BLaER1 treated with 17β-estradiol and CSF1 and Interleukin-3, amounts not matched to agents 10 nM and 100 nM (cell line): ENCODE measurements at regions not wholly inside any gene's neighbourhood (a gene's known extent, or its start where the extent isn't known, plus 50 kb on each side); places are given as distances from the start of the nearest gene placed in this dataset.

Experiments
- H3K27ac ChIP-seq, 11 experiments: shearing (Covaris generic); formaldehyde crosslinking; 2 replicates each; pipeline ENCODE4 v1.8.1; 2022
- H3K27me3 ChIP-seq, 11 experiments: shearing (Covaris generic); formaldehyde crosslinking; 2 replicates each; pipeline ENCODE4 v1.8.1; 2022
- H3K36me3 ChIP-seq, 11 experiments: shearing (Covaris generic); formaldehyde crosslinking; 2 replicates each; pipeline ENCODE4 v1.8.1; 2022
- H3K4me1 ChIP-seq, 10 experiments: shearing (Covaris generic); formaldehyde crosslinking; 2 replicates each; pipeline ENCODE4 v1.8.1; 2022
- H3K4me2 ChIP-seq, 11 experiments: shearing (Covaris generic); formaldehyde crosslinking; 2 replicates each; pipeline ENCODE4 v1.8.1; 2022
- H3K4me3 ChIP-seq, 10 experiments: shearing (Covaris generic); formaldehyde crosslinking; 2 replicates each; pipeline ENCODE4 v1.8.1; 2022
- H3K9ac ChIP-seq, 11 experiments: shearing (Covaris generic); formaldehyde crosslinking; 2 replicates each; pipeline ENCODE4 v1.8.1; 2022
- H3K9me3 ChIP-seq, 11 experiments: shearing (Covaris generic); formaldehyde crosslinking; replicated peaks in 1 of 11; 2 replicates each; pipeline ENCODE4 v1.8.1; 2022
- H4K20me1 ChIP-seq, 11 experiments: shearing (Covaris generic); formaldehyde crosslinking; 2 replicates each; pipeline ENCODE4 v1.8.1; 2022
- Cebpa-rat ChIP-seq, 11 experiments: shearing (Covaris generic); IDR thresholded peaks; 2 replicates each; pipeline ENCODE4 v1.8.1; 2022

GRCh38 chr7:115125750-115126149 is 203.9 kb downstream of the MDFIC start:
- Histone ChIP-seq H3K4me3 (no peak overlapping the region), H4K20me1 (no peaks in the 10 kb centered on the region), H3K4me1 (no peaks in the 10 kb centered on the region), H3K9me3 (peaks cover 0 to 6% (median 0%) of the 10 kb centered on the region in 11 experiments; a peak in 1 of 22 replicates), H3K4me2 (no peak overlapping the region), H3K27me3 (no peaks in the 10 kb centered on the region), H3K27ac (no peak overlapping the region), H3K9ac (no peak overlapping the region), H3K36me3 (no peaks in the 10 kb centered on the region)
- TF ChIP-seq Cebpa-rat (IDR thresholded peaks at IDR 0.05), result no peak

GRCh38 chr7:115125312-115125711 is 203.4 kb downstream of the MDFIC start:
- Histone ChIP-seq H4K20me1 (no peaks in the 10 kb centered on the region), H3K36me3 (no peaks in the 10 kb centered on the region), H3K4me1 (no peaks in the 10 kb centered on the region), H3K9ac (no peak overlapping the region), H3K27ac (no peak overlapping the region), H3K27me3 (no peaks in the 10 kb centered on the region), H3K4me2 (no peak overlapping the region), H3K9me3 (peaks cover 0 to 7% (median 0%) of the 10 kb centered on the region in 11 experiments; a peak in 1 of 22 replicates), H3K4me3 (no peak overlapping the region)
- TF ChIP-seq Cebpa-rat (IDR thresholded peaks at IDR 0.05), result no peak

- no peak overlapping the region for H3K4me2 ChIP-seq
- no peaks in the 10 kb centered on the region for H4K20me1 ChIP-seq
- no peaks in the 10 kb centered on the region for H3K4me1 ChIP-seq
- TF ChIP-seq Cebpa-rat (IDR thresholded peaks at IDR 0.05), result no peak
- H3K9me3 ChIP-seq, result peaks cover 0 to 7% (median 0%) of the 10 kb centered on the region in 11 experiments; a peak in 1 of 22 replicates
- no peaks in the 10 kb centered on the region for H3K27me3 ChIP-seq
- H3K36me3 ChIP-seq, result no peaks in the 10 kb centered on the region
- no peak overlapping the region for H3K4me3 ChIP-seq
- H3K27ac ChIP-seq, result no peak overlapping the region
- no peak overlapping the region for H3K9ac ChIP-seq
Measured at GRCh38 chr7:115124409-115124939, 202.6 kb downstream of the MDFIC start.

GRCh38 chr7:115123441-115123840 is 201.5 kb downstream of the MDFIC start:
- TF ChIP-seq Cebpa-rat (IDR thresholded peaks at IDR 0.05), result no peak
- H3K36me3 ChIP-seq, result no peaks in the 10 kb centered on the region
- no peak overlapping the region for H3K4me3 ChIP-seq
- H3K9me3 ChIP-seq, result peaks cover 0 to 7% (median 0%) of the 10 kb centered on the region in 11 experiments; a peak in 1 of 22 replicates
- H3K4me1 ChIP-seq, result peaks cover 0 to 6% (median 0%) of the 10 kb centered on the region in 10 experiments; a peak in 8 of 20 replicates
- H3K27me3 ChIP-seq, result no peaks in the 10 kb centered on the region
- H3K9ac ChIP-seq, result no peak overlapping the region
- H3K4me2 ChIP-seq, result no peak overlapping the region
- H3K27ac ChIP-seq, result no peak overlapping the region
- H4K20me1 ChIP-seq, result no peaks in the 10 kb centered on the region

- Histone ChIP-seq H3K9me3 (peaks cover 0 to 7% (median 0%) of the 10 kb centered on the region in 11 experiments; a peak in 1 of 22 replicates), H3K27ac (no peak overlapping the region), H3K4me3 (no peak overlapping the region), H3K27me3 (no peaks in the 10 kb centered on the region), H3K36me3 (no peaks in the 10 kb centered on the region), H3K4me2 (no peak overlapping the region), H3K4me1 (peaks cover 0 to 10% (median 0%) of the 10 kb centered on the region in 10 experiments; a peak in 8 of 20 replicates), H4K20me1 (no peaks in the 10 kb centered on the region), H3K9ac (no peak overlapping the region)
- no peak for TF ChIP-seq Cebpa-rat (IDR thresholded peaks at IDR 0.05)
Measured at GRCh38 chr7:115122388-115122787, 200.5 kb downstream of the MDFIC start.

GRCh38 chr7:115117748-115118147 is 195.9 kb downstream of the MDFIC start:
- no peaks in the 10 kb centered on the region for H3K36me3 ChIP-seq
- no peak overlapping the region for H3K4me3 ChIP-seq
- H3K4me1 ChIP-seq, result peaks cover 0 to 14% (median 0%) of the 10 kb centered on the region in 10 experiments; a peak in 8 of 20 replicates
- no peaks in the 10 kb centered on the region for H4K20me1 ChIP-seq
- H3K27ac ChIP-seq, result no peak overlapping the region
- H3K9ac ChIP-seq, result no peak overlapping the region
- no peak overlapping the region for H3K4me2 ChIP-seq
- peaks cover 0 to 7% (median 0%) of the 10 kb centered on the region in 11 experiments; a peak in 1 of 22 replicates for H3K9me3 ChIP-seq
- no peaks in the 10 kb centered on the region for H3K27me3 ChIP-seq
- TF ChIP-seq Cebpa-rat (IDR thresholded peaks at IDR 0.05), result no peak

GRCh38 chr7:115116773-115117715 is 195.2 kb downstream of the MDFIC start:
- Histone ChIP-seq H3K9ac (no peak overlapping the region), H3K4me3 (no peak overlapping the region), H3K9me3 (peaks cover 0 to 7% (median 0%) of the 10 kb centered on the region in 11 experiments; a peak in 1 of 22 replicates), H3K27ac (no peak overlapping the region), H3K36me3 (no peaks in the 10 kb centered on the region), H4K20me1 (no peaks in the 10 kb centered on the region), H3K4me1 (peaks cover 0 to 14% (median 0%) of the 10 kb centered on the region in 10 experiments; a peak in 8 of 20 replicates), H3K4me2 (no peak overlapping the region), H3K27me3 (no peaks in the 10 kb centered on the region)
- no peak for TF ChIP-seq Cebpa-rat (IDR thresholded peaks at IDR 0.05)

GRCh38 chr7:115113776-115114175 is 191.9 kb downstream of the MDFIC start:
- Histone ChIP-seq H3K9me3 (no peaks in the 10 kb centered on the region), H3K4me2 (no peak overlapping the region), H3K4me1 (peaks cover 0 to 12% (median 0%) of the 10 kb centered on the region in 10 experiments; a peak in 8 of 20 replicates), H3K9ac (no peak overlapping the region), H4K20me1 (no peaks in the 10 kb centered on the region), H3K27ac (no peak overlapping the region), H3K27me3 (no peaks in the 10 kb centered on the region), H3K4me3 (no peak overlapping the region), H3K36me3 (no peaks in the 10 kb centered on the region)
- no peak for TF ChIP-seq Cebpa-rat (IDR thresholded peaks at IDR 0.05)

GRCh38 chr7:115113131-115113530 is 191.2 kb downstream of the MDFIC start:
- no peaks in the 10 kb centered on the region for H3K9me3 ChIP-seq
- no peak overlapping the region for H3K4me3 ChIP-seq
- H3K36me3 ChIP-seq, result no peaks in the 10 kb centered on the region
- H3K27me3 ChIP-seq, result no peaks in the 10 kb centered on the region
- no peak for TF ChIP-seq Cebpa-rat (IDR thresholded peaks at IDR 0.05)
- no peak overlapping the region for H3K27ac ChIP-seq
- H3K4me1 ChIP-seq, result peaks cover 0 to 6% (median 0%) of the 10 kb centered on the region in 10 experiments; a peak in 5 of 20 replicates
- H3K9ac ChIP-seq, result no peak overlapping the region
- no peak overlapping the region for H3K4me2 ChIP-seq
- no peaks in the 10 kb centered on the region for H4K20me1 ChIP-seq
